HepG2 (cell line): ENCODE measurements at regions not wholly inside any gene's neighbourhood (a gene's known extent, or its start where the extent isn't known, plus 50 kb on each side); places are given as distances from the start of the nearest gene placed in this dataset.

ENCODE experiments used
- CREB1 ChIP-seq, 2 experiments: fragments of 450-650 bp in 1 of 2; IDR thresholded peaks; 2 replicates each; pipeline ENCODE4 v1.6.1; 2016 to 2017; ENCODE audit warnings: control low read depth in 1 of 2, mild to moderate bottlenecking in 1 of 2, missing compliant biosample characterization in 1 of 2, missing genetic modification characterization in 1 of 2
- EP300 ChIP-seq, 3 experiments: sonication (generic) in 1 of 3; formaldehyde crosslinking in 1 of 3; IDR thresholded peaks; 2 replicates each; pipeline versions ENCODE4 v1.5.1 to v1.6.1; 2011 to 2020; ENCODE audit warnings: low read depth in 2 of 3, low read length in 2 of 3, borderline replicate concordance in 1 of 3, improper control_type of control experiment in 1 of 3, mild to moderate bottlenecking in 1 of 3, missing genetic modification reagents in 1 of 3, moderate library complexity in 1 of 3
- NR2C2 ChIP-seq: sonication (generic); formaldehyde crosslinking; IDR thresholded peaks from 2 replicates; pipeline ENCODE4 v1.4.0; 2020; ENCODE audit warnings: missing genetic modification reagents, mild to moderate bottlenecking, moderate library complexity, borderline replicate concordance
- RAD21 ChIP-seq: fragments of 450-650 bp; formaldehyde crosslinking; IDR thresholded peaks from 2 replicates; pipeline ENCODE4 v1.5.0; 2020; ENCODE audit warnings: mild to moderate bottlenecking
- TBP ChIP-seq: sonication (generic); formaldehyde crosslinking; IDR thresholded peaks from 2 replicates; pipeline ENCODE4 v1.5.0; 2020; ENCODE audit warnings: missing genetic modification reagents
- TF ChIP-seq, protein P1 (sequence below): sonication (generic); formaldehyde crosslinking; IDR thresholded peaks from 2 replicates; pipeline ENCODE4 v1.5.0; 2020; ENCODE audit warnings: mild to moderate bottlenecking, missing genetic modification reagents, moderate library complexity

DNA sequence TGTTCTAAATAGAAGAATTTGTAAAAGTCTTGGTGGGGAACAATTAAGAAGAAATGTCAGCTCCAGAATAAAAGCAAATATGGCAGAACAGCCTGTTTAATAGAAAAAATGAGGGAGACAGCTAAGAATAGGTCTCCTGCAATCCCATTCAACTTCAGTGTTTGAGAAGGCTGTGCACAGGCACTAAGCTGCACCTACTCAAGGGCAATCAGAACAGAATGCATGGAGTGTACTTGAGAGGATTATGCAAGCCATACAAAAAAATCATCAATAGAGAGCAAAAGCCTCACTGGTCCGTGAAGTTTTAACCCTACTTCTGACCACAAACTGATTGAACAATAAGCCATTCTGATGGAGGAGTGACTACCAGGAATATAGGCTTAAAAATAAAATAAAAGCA is 690.7 kb upstream of the PCDH15 start:
- TF ChIP-seq NR2C2 = no peak
- TF ChIP-seq, protein P1, sequence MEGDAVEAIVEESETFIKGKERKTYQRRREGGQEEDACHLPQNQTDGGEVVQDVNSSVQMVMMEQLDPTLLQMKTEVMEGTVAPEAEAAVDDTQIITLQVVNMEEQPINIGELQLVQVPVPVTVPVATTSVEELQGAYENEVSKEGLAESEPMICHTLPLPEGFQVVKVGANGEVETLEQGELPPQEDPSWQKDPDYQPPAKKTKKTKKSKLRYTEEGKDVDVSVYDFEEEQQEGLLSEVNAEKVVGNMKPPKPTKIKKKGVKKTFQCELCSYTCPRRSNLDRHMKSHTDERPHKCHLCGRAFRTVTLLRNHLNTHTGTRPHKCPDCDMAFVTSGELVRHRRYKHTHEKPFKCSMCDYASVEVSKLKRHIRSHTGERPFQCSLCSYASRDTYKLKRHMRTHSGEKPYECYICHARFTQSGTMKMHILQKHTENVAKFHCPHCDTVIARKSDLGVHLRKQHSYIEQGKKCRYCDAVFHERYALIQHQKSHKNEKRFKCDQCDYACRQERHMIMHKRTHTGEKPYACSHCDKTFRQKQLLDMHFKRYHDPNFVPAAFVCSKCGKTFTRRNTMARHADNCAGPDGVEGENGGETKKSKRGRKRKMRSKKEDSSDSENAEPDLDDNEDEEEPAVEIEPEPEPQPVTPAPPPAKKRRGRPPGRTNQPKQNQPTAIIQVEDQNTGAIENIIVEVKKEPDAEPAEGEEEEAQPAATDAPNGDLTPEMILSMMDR (CRISPR knock-in tag) = no peak
- TF ChIP-seq EP300 (IDR thresholded peaks at IDR 0.05; ENCODE audit: low read depth in 2 of 2, low read length in 2 of 2) = no peak
- TF ChIP-seq EP300 (CRISPR knock-in tag; IDR thresholded peaks at IDR 0.05; ENCODE audit: borderline replicate concordance) = no peak
- no peak for TF ChIP-seq RAD21 (CRISPR knock-in tag)
- TF ChIP-seq TBP (CRISPR knock-in tag) = no peak
- TF ChIP-seq CREB1 (IDR thresholded peaks at IDR 0.05) = no peak
- no peak for TF ChIP-seq CREB1 (CRISPR knock-in tag; IDR thresholded peaks at IDR 0.05)
